ENCODE measurements at regions not wholly inside any gene's neighbourhood (a gene's known extent, or its start where the extent isn't known, plus 50 kb on each side); places are given as distances from the start of the nearest gene placed in this dataset.

DNA sequence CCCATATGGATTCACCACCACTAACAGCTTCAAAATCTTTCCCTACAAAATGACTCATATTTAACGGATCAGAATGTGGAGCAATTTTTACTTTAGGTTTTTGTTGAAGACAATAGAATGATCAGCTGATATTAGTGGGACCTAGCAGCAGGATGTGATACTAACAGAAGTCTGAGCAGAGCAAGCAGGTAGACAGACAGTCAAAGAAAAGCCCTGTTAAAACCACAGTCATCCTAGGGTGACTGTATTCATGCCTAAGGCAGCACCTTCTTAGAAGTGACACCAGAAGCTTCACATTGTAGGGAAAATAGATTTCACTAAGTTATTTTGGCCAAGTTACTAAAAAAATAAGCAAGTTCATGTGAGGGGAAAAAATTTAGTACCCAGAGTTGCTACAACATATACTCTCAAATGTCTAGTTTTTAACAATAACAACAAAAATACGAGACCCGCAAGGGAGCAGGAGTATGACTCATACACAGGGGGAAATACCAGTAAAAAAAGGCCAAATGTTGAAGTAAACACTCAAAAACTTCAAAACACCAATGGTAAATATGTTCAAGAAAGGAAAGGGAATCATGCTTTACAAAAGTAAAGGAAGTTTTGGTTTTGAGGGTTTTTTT is 590.9 kb downstream of the EPHA3 start:
- H3K4me3 ChIP-seq (ENCODE audit: low read length in 2 of 2), result no peak overlapping the region
- no peak overlapping the region for H4K91ac ChIP-seq (ENCODE audit: low read depth, low read length, poor library complexity)
- no peaks in the 10 kb centered on the region for H3K27me3 ChIP-seq (ENCODE audit: control insufficient read depth in 3 of 3, insufficient read depth in 3 of 3, low read depth in 1 of 3, low read length in 3 of 3)
- no peak overlapping the region for H2AK5ac ChIP-seq (ENCODE audit: low read depth, low read length)
- no peak overlapping the region for H3K23ac ChIP-seq (ENCODE audit: low read depth, low read length, poor library complexity)
- no peaks in the 10 kb centered on the region for H3K4me1 ChIP-seq (ENCODE audit: control insufficient read depth in 2 of 2, insufficient read depth in 1 of 2, low read depth in 1 of 2, low read length in 2 of 2)
- H3K36me3 ChIP-seq (replicated peaks in 1 of 2; ENCODE audit: control insufficient read depth in 2 of 2, insufficient read depth in 2 of 2, low read length in 2 of 2), result no peaks in the 10 kb centered on the region
- H3K4ac ChIP-seq (ENCODE audit: low read length), result no peak overlapping the region
- no peaks in the 10 kb centered on the region for H3K9me3 ChIP-seq (replicated peaks in 1 of 2; ENCODE audit: control insufficient read depth in 2 of 2, insufficient read depth in 1 of 2, low read depth in 1 of 2, low read length in 2 of 2)
- no peak overlapping the region for H2BK5ac ChIP-seq (ENCODE audit: low read length)
- no peak overlapping the region for H4K8ac ChIP-seq (ENCODE audit: low read depth, low read length)
- H3K4me2 ChIP-seq (ENCODE audit: insufficient read depth, low read length, poor library complexity, severe bottlenecking), result no peak overlapping the region
- no peak overlapping the region for H3K27ac ChIP-seq (replicated peaks; ENCODE audit: low read length)
- no peak for DNase-seq (ENCODE audit: low spot score)
- H3K79me1 ChIP-seq (ENCODE audit: low read depth, low read length), result no peaks in the 10 kb centered on the region
- H2AFZ ChIP-seq (ENCODE audit: low read length), result peak overlapping the region; percentile 75
- no peak overlapping the region for H2BK15ac ChIP-seq (ENCODE audit: low read length)
- no peak overlapping the region for H2BK120ac ChIP-seq (ENCODE audit: low read depth, low read length)
- H3K14ac ChIP-seq (ENCODE audit: low read length), result no peak overlapping the region
- no peak overlapping the region for H2BK12ac ChIP-seq (ENCODE audit: low read length)
- no CpG with 5 or more reads among the region's 3 CpGs for WGBS, 2 donors (ENCODE audit: extremely low coverage in 2 of 2, insufficient read length in 2 of 2, insufficient replicate concordance in 1 of 2)
- H3K18ac ChIP-seq (ENCODE audit: low read length), result no peak overlapping the region
- no peak overlapping the region for H3K9ac ChIP-seq (ENCODE audit: low read depth, low read length, poor library complexity)

DNA sequence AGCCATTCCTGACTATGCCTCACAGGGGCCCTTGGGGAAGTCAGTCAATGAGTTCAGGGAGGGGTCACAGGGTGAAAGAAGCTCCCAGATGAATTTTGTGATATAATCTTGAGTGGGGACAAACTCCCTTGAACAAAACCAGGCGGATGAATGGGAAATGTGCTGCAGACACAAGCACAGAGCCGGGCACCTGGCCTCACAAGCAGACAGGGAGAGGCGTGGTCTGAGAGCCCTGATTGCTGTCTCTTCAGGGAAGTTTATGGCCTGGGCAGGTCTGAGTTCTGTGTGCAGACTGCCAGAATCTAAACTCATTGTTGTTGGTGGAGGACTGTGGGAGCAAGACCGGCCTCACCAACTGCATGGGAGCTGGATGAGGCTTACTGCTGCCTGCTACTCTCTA is 591.8 kb downstream of the EPHA3 start:
- Histone ChIP-seq H4K8ac (ENCODE audit: low read depth, low read length) (no peak overlapping the region), H3K18ac (ENCODE audit: low read length) (no peak overlapping the region), H2AFZ (ENCODE audit: low read length) (peak overlapping the region; percentile 75), H3K14ac (ENCODE audit: low read length) (no peak overlapping the region), H3K27me3 (ENCODE audit: control insufficient read depth in 3 of 3, insufficient read depth in 3 of 3, low read depth in 1 of 3, low read length in 3 of 3) (no peaks in the 10 kb centered on the region), H2BK15ac (ENCODE audit: low read length) (no peak overlapping the region), H3K79me1 (ENCODE audit: low read depth, low read length) (no peaks in the 10 kb centered on the region), H3K9ac (ENCODE audit: low read depth, low read length, poor library complexity) (no peak overlapping the region), H2AK5ac (ENCODE audit: low read depth, low read length) (no peak overlapping the region), H4K91ac (ENCODE audit: low read depth, low read length, poor library complexity) (no peak overlapping the region), H2BK12ac (ENCODE audit: low read length) (no peak overlapping the region), H2BK120ac (ENCODE audit: low read depth, low read length) (no peak overlapping the region), H3K4me3 (ENCODE audit: low read length in 2 of 2) (no peak overlapping the region), H3K4me2 (ENCODE audit: insufficient read depth, low read length, poor library complexity, severe bottlenecking) (no peak overlapping the region), H2BK5ac (ENCODE audit: low read length) (no peak overlapping the region), H3K9me3 (replicated peaks in 1 of 2; ENCODE audit: control insufficient read depth in 2 of 2, insufficient read depth in 1 of 2, low read depth in 1 of 2, low read length in 2 of 2) (no peaks in the 10 kb centered on the region), H3K36me3 (replicated peaks in 1 of 2; ENCODE audit: control insufficient read depth in 2 of 2, insufficient read depth in 2 of 2, low read length in 2 of 2) (no peaks in the 10 kb centered on the region), H3K23ac (ENCODE audit: low read depth, low read length, poor library complexity) (no peak overlapping the region), H3K4me1 (ENCODE audit: control insufficient read depth in 2 of 2, insufficient read depth in 1 of 2, low read depth in 1 of 2, low read length in 2 of 2) (no peaks in the 10 kb centered on the region), H3K27ac (replicated peaks; ENCODE audit: low read length) (no peak overlapping the region), H3K4ac (ENCODE audit: low read length) (no peak overlapping the region)
- no CpG with 5 or more reads among the region's 4 CpGs for WGBS, 2 donors (ENCODE audit: extremely low coverage in 2 of 2, insufficient read length in 2 of 2, insufficient replicate concordance in 1 of 2)
- no peak for DNase-seq (ENCODE audit: low spot score)

DNA sequence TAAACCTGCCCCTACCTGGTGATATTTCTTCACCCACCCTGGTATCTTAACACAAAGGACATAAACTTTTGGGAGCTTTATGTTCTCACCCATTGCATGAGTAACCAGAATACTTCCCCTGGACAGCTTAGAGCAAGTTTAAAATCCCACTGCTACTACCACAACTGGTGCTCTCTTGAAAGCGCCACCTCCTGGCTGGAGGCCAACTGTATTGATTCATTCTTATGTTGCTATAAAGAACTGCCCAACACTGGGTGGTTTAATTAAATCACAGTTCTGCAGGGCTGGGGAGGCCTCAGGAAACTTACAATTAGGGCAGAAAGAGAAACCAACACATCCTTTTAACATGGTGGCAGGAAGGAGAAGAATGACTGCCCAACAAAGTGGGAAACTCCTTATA is 592.4 kb downstream of the EPHA3 start:
- Histone ChIP-seq H2BK15ac (ENCODE audit: low read length) (no peak overlapping the region), H3K4me3 (ENCODE audit: low read length in 2 of 2) (no peak overlapping the region), H4K8ac (ENCODE audit: low read depth, low read length) (no peak overlapping the region), H3K9me3 (replicated peaks in 1 of 2; ENCODE audit: control insufficient read depth in 2 of 2, insufficient read depth in 1 of 2, low read depth in 1 of 2, low read length in 2 of 2) (no peaks in the 10 kb centered on the region), H3K4ac (ENCODE audit: low read length) (no peak overlapping the region), H3K14ac (ENCODE audit: low read length) (no peak overlapping the region), H2AK5ac (ENCODE audit: low read depth, low read length) (no peak overlapping the region), H3K79me1 (ENCODE audit: low read depth, low read length) (no peaks in the 10 kb centered on the region), H3K27me3 (ENCODE audit: control insufficient read depth in 3 of 3, insufficient read depth in 3 of 3, low read depth in 1 of 3, low read length in 3 of 3) (no peaks in the 10 kb centered on the region), H3K9ac (ENCODE audit: low read depth, low read length, poor library complexity) (no peak overlapping the region), H3K4me2 (ENCODE audit: insufficient read depth, low read length, poor library complexity, severe bottlenecking) (no peak overlapping the region), H2BK12ac (ENCODE audit: low read length) (no peak overlapping the region), H3K36me3 (replicated peaks in 1 of 2; ENCODE audit: control insufficient read depth in 2 of 2, insufficient read depth in 2 of 2, low read length in 2 of 2) (no peaks in the 10 kb centered on the region), H3K27ac (replicated peaks; ENCODE audit: low read length) (no peak overlapping the region), H2BK5ac (ENCODE audit: low read length) (no peak overlapping the region), H3K4me1 (ENCODE audit: control insufficient read depth in 2 of 2, insufficient read depth in 1 of 2, low read depth in 1 of 2, low read length in 2 of 2) (no peaks in the 10 kb centered on the region), H4K91ac (ENCODE audit: low read depth, low read length, poor library complexity) (no peak overlapping the region), H2BK120ac (ENCODE audit: low read depth, low read length) (no peak overlapping the region), H2AFZ (ENCODE audit: low read length) (peak overlapping the region; percentile 75), H3K23ac (ENCODE audit: low read depth, low read length, poor library complexity) (no peak overlapping the region), H3K18ac (ENCODE audit: low read length) (no peak overlapping the region)
- DNase-seq (ENCODE audit: low spot score), result no peak
- WGBS, 2 donors (ENCODE audit: extremely low coverage in 2 of 2, insufficient read length in 2 of 2, insufficient replicate concordance in 1 of 2), result no CpG with 5 or more reads among the region's 1 CpG

DNA sequence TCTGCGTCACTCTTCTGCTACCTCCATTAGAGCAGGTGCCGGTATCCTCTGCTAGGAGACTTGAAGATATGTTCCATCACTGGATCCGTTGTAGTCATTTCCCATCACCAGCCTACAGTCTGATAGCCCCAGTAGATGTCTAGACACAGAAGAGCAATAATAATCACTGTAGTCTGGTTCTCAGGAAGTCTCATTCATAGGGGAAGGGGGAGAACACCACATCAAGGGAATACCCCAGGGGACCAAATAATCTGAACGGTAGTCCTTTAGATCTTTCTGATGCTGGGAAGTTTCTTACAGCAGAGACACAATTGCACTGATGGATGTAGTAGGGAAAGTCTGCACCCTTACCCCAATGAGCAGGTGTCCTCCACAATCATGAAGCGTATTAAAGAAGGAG is 595.0 kb downstream of the EPHA3 start:
- WGBS, 2 donors (ENCODE audit: extremely low coverage in 2 of 2, insufficient read length in 2 of 2, insufficient replicate concordance in 1 of 2), result no CpG with 5 or more reads among the region's 5 CpGs

More for the DNA sequence above, 595.0 kb downstream of the EPHA3 start:
- no peaks in the 10 kb centered on the region for H3K27me3 ChIP-seq (ENCODE audit: control insufficient read depth in 3 of 3, insufficient read depth in 3 of 3, low read depth in 1 of 3, low read length in 3 of 3)
- H4K91ac ChIP-seq (ENCODE audit: low read depth, low read length, poor library complexity), result no peak overlapping the region
- H3K4me1 ChIP-seq (ENCODE audit: control insufficient read depth in 2 of 2, insufficient read depth in 1 of 2, low read depth in 1 of 2, low read length in 2 of 2), result no peaks in the 10 kb centered on the region
- no peak overlapping the region for H3K23ac ChIP-seq (ENCODE audit: low read depth, low read length, poor library complexity)
- H3K4me2 ChIP-seq (ENCODE audit: insufficient read depth, low read length, poor library complexity, severe bottlenecking), result no peak overlapping the region
- H3K9me3 ChIP-seq (replicated peaks in 1 of 2; ENCODE audit: control insufficient read depth in 2 of 2, insufficient read depth in 1 of 2, low read depth in 1 of 2, low read length in 2 of 2), result no peaks in the 10 kb centered on the region
- no peak overlapping the region for H2BK5ac ChIP-seq (ENCODE audit: low read length)
- H3K9ac ChIP-seq (ENCODE audit: low read depth, low read length, poor library complexity), result no peak overlapping the region
- H2AK5ac ChIP-seq (ENCODE audit: low read depth, low read length), result no peak overlapping the region
- H2BK12ac ChIP-seq (ENCODE audit: low read length), result no peak overlapping the region
- DNase-seq (ENCODE audit: low spot score), result no peak
- no peak overlapping the region for H3K14ac ChIP-seq (ENCODE audit: low read length)
- H3K36me3 ChIP-seq (replicated peaks in 1 of 2; ENCODE audit: control insufficient read depth in 2 of 2, insufficient read depth in 2 of 2, low read length in 2 of 2), result no peaks in the 10 kb centered on the region
- H3K18ac ChIP-seq (ENCODE audit: low read length), result no peak overlapping the region
- no peak overlapping the region for H3K27ac ChIP-seq (replicated peaks; ENCODE audit: low read length)
- H2BK15ac ChIP-seq (ENCODE audit: low read length), result no peak overlapping the region
- H2AFZ ChIP-seq (ENCODE audit: low read length), result no peak overlapping the region
- H3K4me3 ChIP-seq (ENCODE audit: low read length in 2 of 2), result no peak overlapping the region
- H2BK120ac ChIP-seq (ENCODE audit: low read depth, low read length), result no peak overlapping the region
- no peak overlapping the region for H3K4ac ChIP-seq (ENCODE audit: low read length)
- no peaks in the 10 kb centered on the region for H3K79me1 ChIP-seq (ENCODE audit: low read depth, low read length)
- no peak overlapping the region for H4K8ac ChIP-seq (ENCODE audit: low read depth, low read length)
